NCI-H510A treated with DMSO at 0.1 percent for 48 hours (cell line): ENCODE measurements at regions not wholly inside any gene's neighbourhood (a gene's known extent, or its start where the extent isn't known, plus 50 kb on each side); places are given as distances from the start of the nearest gene placed in this dataset.
"Not testable (repeated sequence)": the region's sequence is repeated elsewhere in the genome, so short reads cannot be mapped to it uniquely, and the experiment has no call there.

Experiments used
- DNase-seq: peaks from one replicate; lab custom pipeline; 2025; lab: John Stamatoyannopoulos, UW

DNA sequence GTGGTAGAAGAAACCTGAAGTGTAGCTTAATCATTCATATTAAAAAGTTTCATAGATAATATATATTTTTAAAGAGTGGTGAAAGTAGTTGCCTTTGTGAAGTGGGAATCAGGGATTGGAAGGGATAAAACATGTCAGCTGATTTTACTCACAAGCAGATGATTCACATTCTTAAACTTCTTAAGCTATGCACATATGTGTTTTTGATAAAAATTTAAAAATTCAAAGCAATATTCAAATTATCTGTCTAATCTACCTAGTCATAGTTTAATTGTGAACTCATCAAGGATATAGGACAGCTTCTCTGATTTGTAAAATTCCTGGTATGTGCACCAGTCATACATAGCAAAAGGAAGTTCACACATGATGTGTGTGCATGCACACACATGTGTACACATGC, 520.6 kb upstream of the PITX2 start:
- DNase-seq, result no peak

DNA sequence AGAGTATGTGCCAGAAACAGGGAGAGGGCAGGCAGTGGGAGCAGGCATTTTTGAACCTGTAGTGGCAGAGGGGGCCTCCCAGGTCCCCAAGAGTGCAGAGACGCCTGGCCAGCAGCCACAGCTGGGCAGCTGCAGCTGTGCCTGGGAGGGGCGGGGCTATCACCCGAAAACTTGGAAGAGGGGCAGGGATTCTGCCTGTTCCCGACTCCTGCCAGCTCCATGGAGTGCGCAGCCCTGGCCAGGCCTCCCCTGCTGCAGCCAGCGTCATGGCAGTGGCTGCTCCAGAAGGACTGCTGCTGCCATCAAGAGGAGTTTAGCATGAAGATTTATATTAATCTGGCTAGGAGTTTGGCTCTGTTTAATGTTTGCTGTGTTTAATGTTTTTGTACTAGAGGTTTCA, 532.1 kb upstream of the PITX2 start:
- no peak for DNase-seq

DNA sequence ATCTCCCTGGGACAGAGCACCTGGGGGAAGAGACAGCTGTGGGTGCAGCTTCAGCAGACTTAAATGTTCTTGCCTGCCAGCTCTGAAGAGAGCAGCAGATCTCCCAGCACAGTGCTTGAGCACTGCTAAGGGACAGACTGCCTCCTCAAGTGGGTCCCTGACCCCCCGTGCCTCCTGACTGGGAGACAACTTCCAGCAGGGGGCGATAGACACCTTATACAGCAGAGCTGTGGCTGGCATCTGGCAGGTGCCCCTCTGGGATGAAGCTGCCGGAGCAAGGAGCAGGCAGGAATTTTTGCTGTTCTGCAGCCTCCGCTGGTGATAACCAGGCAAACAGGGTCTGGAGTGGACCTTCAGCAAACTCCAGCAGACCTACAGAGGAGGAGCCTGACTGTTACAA, 541.7 kb upstream of the PITX2 start:
- not testable (repeated sequence) for DNase-seq

DNA sequence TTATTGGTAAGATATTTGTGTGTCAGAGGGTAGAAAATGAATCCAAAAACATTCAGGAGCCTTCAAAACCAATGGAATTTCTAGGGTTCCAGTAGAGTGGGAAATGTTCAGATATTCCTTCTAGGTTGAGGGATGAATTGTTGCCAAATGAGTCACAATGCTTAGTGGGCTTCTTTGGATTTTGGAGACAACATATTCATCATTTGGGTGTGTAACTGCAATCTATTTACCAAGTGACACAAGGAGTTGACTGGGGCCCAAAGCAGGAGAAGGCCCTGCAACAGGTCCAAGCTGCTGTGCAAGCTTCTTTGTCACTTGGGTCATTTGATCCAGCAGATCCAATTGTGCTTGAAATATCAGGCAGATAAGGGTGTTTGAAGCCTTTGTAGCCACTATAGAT, 551.5 kb upstream of the PITX2 start:
- DNase-seq, result no peak

DNA sequence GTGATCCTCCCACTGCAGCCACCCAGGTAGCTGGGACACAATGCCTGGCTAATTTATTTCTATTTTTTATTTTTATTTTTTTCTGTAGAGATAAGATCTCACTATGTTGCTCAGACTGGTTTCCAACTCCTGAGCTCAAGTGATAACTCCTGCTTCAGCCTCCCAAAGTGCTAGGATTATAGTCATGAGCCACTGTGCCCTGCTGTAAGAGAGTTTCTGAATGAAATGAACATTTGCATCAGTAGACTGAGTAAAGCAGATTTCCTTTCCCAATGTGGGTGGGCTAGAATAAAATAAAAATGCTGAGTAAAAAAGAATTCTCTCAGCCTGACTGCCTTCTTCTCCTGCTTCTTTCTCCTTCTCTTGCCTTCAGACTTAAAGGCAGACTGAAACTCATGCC, 555.4 kb upstream of the PITX2 start:
- no peak for DNase-seq

DNA sequence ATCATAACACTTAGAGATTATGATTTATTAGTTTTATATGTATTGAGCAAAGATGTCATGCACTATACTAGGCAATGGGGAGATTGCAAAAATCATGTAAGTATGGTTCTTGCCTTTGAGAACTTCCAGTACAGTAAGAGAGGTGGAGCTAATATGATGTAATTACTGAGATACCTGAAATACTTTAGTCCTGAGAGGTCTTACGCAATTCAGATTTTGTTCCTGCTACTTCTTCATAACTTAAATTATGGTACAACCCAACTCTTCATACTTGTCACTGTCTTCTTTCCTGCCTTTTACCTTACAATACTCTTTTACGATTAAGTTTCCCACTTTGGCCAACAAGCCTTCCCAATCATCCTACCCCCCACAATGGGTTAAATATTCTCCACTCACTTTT, 564.2 kb upstream of the PITX2 start:
- no peak for DNase-seq

DNA sequence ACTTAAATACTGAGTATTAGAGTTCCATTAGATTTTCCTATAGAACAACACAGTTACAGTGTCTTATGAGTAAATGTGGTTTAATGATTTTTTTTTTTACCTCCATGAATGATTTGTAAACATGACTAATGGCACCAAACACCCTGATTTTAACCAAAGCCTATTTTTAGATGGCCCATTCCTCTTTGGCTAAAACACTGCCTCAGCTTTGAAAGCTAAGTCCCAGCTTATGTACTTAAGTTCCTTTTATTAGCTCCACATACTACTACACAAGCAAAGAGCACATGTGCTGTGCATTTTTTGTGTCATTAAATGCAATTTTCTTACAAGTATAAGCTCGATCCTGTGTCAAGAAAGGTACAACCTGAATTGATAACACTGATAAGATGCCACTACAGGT, 575.6 kb upstream of the PITX2 start:
- no peak for DNase-seq

DNA sequence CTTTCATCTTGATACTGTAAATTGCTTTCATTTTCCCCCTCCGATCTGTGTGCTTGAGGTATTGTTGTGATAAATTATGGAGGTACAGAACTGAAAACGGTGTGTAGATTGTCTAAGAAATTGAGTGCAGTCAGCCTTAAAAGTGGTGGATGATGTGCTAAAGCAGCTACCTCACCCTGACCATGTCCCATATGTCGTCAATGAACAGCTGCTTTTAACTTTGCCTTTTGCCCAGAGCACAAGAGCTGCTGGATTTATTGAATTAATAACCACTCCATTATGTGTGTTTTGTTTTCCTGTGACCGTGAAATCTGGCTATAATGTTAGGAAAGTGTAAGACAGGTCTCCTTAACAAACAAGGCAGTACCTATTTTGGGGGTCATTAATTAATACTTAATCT, 581.9 kb upstream of the PITX2 start:
- DNase-seq, result no peak

DNA sequence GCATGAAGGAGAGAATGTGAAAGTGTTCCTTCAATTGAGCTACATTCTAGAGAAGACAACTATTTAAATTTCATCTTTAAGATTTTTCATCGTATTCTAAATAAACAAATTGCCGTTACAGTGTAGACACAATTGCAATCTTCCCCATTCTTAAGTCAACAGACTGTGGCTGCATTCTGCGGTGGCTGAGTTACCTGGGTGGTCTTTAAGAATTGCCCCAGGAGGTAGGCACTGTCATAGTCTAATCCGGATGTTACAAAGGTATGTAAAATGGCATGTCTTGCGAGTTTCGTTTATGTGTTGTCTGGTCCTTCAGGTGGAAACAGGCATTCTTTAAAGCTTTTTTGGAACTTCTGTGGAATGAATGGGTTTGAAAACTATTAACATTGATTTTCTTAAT, 586.1 kb upstream of the PITX2 start:
- DNase-seq, result no peak

DNA sequence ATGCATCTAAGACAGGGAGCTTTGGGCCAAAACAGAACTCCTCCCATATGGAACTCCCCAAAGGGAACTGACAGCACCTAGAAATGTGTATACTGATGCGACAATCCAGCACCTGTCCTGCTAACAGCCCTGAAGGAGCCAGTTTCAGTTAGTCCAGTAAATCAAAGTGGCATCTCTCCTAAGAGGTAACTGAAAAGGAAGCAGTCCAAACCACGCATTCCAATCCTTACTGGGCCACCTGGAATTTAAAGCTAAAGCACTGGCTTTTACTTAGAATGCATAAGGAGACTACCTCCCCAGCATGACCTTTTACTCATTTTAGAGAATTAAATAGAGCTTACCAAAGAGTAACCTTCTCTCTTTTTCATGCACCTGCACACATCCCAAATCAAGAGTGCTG, 586.8 kb upstream of the PITX2 start:
- DNase-seq, result no peak

DNA sequence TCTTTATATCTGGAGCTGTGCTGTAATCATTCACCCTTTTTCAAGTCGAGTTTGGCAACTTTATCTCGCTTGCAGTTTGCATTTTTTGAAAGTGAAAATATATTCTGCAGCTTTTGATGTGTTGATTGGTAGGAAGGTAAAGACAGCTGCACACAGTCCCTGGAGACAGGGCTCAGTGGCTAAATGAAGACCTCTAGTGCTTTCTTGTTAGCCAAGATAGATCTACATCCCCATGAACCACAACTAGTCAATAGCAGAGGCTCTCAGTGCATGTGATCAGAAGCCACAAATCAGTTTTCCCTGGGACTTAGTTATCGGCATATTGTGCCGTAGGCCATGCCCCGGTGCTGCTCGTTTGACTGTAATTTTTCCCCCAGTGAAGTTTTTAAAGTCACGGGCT, 587.7 kb upstream of the PITX2 start:
- DNase-seq, result no peak

DNA sequence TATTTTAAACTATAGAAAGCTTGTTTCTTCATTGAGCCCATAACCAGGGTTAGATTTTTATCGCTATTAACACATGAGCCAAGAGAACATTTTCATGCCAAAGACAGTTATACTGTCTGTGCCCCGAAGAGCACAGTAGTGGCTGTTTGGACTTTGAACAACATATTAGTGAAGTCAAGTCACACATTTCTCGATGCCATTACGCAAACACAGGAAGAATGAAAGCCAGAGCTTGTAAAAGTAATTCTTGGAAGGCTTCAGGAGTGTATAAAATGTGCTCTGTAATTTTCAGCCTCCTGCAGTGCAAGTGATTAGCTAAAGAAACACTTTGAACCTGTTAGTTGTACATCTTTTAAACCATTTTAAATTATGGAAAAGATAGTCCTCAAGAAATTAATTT, 590.7 kb upstream of the PITX2 start:
- DNase-seq, result no peak

DNA sequence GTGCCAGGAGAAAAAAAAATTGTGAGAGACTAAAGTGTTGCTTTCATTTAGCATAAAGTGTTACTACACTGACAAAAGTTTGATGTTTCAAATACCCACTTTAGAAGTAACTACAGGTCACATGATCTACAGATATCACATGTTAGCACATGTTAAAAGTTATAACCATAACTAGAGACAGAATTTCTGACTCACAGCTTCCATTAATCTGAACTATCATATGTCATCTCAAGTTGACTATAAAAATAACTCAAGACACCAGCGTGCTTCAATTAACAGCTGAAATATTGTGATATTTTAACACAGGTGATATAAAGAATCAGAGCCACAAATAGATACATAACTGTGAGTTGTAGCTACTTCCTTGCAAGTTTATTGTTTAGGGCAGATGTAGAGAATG, 591.5 kb upstream of the PITX2 start:
- DNase-seq, result no peak

DNA sequence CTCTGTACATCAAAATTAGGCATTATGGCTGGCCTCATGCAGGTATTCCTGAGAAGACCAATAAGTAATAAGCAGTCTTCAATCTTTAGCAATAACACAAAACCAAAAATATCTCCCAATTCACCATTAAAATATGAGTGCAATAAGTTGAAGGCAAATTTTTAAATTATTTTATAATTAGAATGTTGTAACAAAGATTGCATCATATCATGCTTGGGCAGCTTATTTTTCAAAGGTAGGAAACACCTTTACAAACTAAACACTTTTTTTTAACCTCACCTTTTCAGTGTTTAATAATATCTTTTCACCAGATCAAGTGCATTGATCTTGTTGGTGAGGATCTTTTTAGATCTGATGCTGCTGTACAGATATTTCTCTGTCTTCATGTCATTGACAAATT, 592.9 kb upstream of the PITX2 start:
- DNase-seq, result no peak

DNA sequence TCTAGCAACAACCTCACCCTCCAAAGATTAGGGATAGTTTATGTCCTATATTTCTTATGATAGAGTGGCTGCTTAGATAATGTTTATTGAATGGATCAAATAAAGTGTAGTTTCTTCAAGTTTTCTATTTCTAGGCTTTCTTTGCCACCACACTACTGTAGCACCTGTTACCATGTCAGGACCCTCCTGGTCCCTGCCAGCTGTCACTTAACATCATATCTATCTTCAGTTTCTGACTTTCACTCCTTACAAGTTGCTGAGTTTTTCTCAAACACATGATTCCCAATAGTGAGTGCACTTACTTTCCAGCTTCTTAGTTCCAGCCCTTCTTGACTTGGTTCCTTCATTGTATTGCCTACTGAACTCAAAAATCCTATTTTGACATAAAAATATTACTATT, 593.9 kb upstream of the PITX2 start:
- DNase-seq, result no peak

DNA sequence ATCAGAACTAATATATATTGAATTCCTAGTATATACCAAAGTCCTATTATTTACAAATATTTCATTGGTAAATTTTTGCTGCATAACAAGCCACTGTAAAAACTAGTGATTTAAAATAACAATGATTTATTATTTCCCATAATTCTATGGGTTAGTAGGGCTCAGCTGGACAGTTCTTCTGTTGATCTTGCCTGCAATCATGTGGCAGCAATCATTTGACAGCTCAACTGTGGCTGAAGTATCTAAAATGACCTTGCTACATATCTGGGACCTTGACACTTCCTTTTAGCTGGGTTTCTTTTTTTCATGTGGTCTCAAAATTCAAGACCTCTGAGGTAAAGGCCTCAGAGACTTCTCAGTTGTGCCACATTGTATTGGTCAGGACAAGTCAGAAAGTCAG, 598.5 kb upstream of the PITX2 start:
- DNase-seq, result no peak

DNA sequence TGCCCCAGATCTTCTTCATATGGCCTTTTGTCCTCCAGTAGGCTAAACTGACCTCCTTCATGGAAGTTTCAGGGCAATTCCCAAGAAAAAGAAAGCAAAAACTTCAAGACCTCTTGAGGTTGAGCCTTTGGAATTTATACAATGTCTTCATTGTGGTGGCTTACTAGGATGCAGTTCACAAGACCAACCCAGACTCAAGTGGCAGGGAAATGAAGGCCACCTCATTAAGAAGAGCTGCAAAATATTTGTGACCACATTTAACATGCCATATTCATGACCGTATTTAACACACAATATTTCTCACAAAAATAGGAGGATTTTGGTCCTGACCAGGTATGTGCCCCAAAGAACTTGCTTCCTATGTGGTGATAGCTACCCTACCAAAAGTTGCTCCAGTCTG, 605.5 kb upstream of the PITX2 start:
- no peak for DNase-seq

DNA sequence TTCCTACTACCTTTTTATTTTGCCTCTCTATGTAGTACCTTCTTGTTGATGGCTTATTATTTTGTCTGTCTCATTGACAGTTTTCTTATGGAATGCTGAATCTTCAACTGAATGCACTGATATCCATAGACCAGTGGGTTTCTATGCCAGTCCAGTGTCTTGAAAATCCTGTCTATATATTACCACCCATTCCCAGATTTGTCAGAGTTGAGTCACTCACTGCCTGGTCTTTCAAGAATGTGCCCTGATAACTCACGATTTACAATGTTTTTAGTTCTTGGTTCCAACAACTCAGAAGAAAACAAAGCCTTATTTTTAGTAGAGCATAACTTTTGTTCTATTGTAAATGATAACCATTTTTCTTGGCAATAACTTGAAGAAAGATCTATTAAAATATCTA, 606.0 kb upstream of the PITX2 start:
- no peak for DNase-seq

DNA sequence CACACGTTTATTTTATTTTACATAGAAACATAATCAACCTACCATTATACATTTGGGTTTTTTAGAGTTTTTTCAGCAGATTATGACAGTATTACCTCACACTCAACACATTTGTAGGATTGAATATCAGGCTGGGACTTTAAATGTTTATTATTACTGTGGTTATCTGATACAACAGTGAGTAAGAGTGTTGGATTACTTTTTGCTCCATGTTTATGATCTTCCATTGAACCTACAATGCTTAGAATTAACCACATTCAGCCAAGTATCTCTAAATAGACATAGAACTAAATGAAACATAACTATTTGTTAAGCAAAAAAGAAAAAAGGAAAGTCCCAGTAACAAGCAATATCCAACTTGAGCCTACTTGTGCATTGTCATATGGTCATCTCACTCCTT, 607.4 kb upstream of the PITX2 start:
- no peak for DNase-seq

DNA sequence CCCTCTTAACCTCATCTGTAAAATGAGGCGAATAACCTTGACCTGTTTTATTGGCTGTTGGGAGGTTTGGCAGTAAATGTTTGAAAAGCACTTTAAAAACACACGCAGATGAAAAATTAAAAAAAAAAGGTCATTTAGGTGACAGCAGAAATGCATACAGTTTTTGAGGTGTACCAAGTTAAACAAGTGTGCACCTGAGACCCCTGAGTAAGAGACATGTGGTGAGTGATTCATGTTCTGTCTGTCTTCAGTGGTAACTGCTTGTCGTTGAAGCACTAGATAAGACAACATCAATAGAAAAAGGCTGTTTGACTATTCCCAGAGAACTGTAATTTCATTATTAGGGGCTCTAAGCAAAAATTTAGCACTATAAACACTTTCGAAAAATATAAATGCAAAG, 608.4 kb upstream of the PITX2 start:
- DNase-seq, result no peak

DNA sequence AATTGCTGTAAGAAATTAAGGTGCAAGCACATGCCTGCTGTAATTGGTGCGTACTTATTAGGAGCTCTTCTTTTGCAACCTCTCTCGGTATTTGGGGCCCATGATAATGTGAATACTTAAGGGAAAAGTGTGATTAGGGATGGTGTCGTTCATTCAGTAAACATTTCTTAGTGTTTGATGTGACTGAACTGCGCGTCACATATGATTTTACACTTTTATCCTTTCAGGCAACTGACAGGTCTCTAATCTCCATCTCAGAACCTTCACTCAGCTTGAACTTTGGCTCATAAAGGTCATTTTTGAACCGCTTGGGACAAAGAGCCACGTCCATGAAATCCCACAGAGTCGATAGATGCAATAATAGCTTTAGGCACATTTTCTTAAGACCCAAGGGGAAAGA, 612.1 kb upstream of the PITX2 start:
- no peak for DNase-seq

DNA sequence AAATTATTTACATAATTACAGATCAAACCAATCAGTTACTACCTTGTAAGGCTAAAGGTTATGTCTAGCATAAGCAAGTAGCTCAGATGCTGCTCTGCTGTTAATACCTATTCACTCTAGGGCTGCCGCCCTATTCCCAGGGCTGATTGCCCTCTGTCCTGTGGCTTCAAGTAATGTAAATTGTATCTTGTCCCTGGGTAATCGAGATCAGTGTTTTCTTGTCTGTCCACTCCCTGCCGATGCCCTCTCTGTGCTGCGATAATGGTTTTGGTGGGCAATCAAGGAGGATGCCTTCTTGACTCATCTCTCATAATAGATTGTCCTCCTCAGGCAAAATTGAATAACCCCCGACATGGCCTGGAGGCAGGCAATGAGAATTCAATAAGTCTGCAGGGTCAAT, 641.0 kb upstream of the PITX2 start:
- no peak for DNase-seq

DNA sequence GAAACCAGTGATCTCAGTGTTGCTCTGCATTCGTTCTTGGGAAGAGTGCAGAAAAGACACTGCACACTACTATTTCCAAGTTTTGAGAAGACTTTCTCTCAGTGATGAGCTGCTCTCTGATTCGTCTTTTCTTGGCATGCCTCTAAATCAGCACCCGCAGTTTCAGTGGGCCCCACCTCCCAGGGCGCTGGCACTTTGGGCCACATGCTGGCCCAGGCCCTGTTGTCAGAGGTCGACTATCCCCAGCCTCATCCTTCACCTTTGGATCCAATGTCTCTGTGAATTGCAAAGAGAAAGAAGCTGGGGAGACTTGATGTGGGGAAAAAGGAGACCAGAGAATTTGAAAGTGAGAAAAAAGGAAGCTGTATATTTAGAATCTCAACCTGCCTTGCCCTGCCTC, 644.1 kb upstream of the PITX2 start:
- DNase-seq, result no peak

DNA sequence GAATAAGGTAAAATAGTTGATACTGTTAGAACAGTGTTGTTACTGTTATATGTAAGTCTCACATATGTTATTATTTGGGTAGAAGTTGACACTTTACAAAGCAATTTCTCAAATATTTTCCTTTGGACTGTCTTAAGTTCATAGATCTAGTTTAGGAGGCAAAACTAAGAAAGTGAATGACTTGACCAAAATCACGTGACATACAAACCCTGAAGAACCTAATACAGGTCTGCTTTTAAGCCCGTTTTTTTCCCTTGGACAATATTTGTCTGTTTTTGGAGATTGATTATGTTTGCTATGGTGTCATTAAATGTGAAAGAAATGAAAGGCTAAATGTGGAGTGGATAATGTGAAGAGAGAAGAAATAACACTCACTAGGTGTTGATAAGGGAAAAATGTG, 644.9 kb upstream of the PITX2 start:
- no peak for DNase-seq

DNA sequence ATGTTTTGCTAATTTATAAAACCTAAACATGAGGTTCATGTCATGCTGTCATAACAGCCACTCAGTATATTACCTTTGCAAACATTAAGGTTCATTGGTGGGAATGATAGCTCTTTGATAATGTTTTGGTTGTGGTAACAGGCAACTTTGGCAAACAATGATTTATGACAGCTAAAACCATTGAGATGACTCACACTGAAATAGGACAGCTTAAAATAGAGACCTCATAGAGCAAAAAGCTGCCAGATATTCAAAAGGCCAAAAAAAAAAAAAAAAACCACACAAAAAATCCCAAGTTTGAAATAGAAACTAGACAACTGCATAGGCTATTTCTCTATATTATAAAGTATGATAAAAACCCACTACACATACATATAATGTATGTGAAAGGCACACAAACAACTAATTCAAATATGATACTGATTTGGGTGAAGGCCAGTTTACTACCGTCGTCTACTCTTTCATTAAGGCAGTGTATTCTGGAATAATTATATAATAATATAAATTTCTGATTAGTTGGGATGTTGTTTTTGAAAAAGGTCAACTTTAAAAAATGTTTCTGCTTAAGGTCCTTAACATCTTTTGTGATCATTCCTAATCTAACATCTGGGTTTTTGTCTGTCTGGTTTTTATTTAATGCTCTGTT, 646.0 kb upstream of the PITX2 start:
- DNase-seq, result no peak
